Colon (tissue), 2 donors: ENCODE measurements at regions not wholly inside any gene's neighbourhood (a gene's known extent, or its start where the extent isn't known, plus 50 kb on each side); places are given as distances from the start of the nearest gene placed in this dataset.
"Not testable (repeated sequence)": the region's sequence is repeated elsewhere in the genome, so short reads cannot be mapped to it uniquely, and the experiment has no call there.

Source experiments
- FAIRE-seq: peaks from 2 replicates; lab custom pipeline; 2012; peaks lifted over from hg19 to GRCh38; lab: Jason Lieb, UNC
- donor health status: control.
- donor health status: control.

DNA sequence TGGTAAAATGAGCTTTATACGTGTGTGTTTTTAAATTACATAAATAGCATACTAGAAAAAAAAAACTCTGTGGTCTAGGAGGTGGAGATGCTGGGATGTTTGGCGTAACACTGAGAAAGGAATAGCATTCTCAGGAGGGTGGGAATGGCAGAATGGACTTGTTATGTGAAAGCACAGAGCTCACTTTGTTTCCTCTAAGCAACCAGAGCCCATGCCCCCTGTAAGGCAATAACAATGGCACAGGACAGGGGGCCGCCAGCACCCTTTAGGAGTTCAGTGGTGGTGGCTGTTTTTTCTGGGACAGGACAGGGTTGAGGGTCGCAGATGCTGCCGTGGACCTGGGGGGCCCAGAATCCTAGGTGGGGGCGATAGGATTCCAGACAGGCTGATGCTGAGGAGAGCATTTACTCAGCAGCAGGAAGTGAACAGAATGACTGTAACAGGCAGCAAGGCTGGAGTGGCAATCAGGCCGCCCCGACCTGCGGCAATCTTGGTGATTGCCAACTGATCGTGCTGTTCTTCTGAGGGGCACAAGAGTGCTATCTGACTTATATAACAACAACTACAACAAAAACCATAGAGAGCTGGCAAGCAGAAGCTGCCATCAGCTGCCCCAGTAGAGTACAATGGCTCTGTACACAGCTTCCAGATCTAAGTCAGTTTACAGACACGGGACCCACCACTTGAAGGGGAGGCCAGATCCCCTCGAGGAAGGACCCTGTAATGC, 160.4 kb downstream of the UACA start:
- no peak for FAIRE-seq

DNA sequence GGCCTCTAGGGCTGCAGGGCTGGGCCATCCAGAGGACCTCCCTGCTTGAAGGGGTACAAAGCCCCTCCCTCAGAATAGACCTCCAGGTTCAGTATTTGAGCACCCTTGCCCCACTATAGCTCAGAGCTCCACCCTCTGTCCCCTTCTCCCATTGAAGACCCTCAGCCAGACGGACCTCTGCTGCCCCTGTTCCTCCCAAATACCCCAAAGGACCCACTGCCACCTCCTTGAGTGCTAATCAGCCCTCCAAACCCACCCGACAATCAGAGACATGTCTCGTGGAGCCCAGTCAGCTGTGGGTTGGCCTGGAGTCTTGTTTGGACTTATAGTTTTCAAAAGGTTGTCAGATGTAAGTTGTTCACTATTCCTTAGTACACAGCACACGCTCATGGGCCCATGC, 161.1 kb downstream of the UACA start:
- FAIRE-seq, result no peak

DNA sequence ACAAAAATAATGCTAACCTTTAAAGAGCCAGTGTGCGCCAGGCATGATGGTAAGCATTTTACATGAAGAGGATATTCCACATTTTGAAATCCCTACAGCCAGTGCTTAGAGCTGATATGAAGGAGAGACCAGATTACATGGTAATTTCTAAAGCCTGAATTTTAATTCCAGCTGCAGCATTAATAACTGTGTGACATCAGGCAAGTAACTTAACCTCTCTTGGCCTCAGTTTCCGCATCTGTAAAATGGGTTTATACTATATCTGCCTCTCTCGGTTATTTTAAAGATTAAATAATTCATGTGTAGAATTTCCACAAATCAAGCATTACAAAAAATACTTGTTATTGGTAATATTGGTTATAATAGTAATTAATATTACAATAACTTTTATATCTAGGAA, 165.4 kb downstream of the UACA start:
- no peak for FAIRE-seq

DNA sequence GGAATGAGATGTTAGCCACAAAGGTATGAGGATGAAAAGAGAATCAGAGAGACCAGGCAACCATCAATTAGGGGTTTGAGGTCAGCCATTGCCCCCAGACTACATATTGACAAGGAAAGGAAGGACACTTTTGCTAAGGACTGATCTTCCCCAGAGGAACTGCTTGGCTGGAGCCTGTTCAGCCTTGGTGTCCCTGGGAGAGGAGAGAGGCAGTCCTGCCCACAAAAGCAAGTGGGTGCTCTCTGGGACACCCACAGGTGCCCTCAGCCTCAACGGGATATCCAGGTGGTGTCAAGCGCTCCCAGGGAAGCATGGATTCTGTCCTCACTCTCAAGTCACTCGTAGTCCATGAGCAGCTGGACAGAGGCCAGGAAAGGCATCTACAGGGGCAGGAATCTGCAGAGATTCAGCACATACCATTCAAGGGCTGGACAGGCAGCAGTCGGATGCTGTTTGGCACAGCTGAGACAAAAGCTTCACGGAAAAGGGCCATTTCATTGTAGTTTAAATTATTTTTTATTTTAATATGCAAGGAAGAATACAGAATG, 166.2 kb downstream of the UACA start:
- FAIRE-seq, result no peak

DNA sequence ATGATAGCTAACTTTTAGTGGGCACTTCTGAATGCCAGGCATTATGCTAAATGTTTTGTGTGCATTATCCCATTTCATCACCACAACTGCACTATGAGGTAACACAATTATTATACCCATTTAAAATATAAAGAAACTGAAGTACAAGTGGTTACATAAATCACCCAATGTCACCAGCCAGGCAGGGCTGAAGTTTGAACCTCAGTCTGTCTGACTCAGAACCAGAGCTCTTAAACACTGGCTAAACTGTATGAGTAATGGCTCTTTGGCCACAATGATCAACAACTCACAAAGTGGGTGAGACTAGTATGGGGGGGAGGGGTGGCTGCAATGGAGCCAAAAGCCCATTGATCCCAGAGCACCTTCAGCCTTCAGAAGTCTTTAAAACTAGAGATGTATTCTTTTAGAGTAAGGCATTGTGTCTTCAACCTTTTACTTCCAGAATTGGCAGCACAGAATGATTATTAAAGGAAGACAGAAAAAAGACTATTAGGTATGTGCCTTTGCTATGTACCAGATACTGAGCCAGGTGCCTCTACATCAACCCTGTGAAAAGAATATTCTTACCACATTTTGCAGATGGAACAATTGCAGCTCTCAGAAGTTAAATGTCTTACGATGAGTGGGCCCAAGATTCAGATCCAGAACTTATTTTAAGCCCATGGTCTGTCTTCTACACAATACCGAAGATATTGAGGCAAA, 166.9 kb downstream of the UACA start:
- FAIRE-seq, result no peak

DNA sequence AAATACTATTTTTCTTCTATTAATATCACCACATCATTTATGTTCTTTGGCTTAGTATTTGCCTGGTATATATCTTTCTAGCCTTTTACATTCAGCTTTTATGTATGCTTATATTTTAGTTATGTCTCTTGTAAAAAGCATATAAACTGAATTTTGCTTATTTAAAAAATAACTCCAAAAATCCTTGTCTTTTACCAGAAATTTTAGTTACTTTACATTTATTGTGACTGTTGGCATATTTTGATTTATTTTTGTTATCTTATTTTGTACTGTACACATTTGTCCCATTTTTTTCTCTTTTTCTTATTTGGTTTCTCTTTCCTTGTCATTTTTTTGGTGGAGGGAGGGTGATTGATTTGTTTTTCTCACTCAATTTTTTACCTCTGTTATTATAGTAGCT, 169.6 kb downstream of the UACA start:
- FAIRE-seq, result no peak

DNA sequence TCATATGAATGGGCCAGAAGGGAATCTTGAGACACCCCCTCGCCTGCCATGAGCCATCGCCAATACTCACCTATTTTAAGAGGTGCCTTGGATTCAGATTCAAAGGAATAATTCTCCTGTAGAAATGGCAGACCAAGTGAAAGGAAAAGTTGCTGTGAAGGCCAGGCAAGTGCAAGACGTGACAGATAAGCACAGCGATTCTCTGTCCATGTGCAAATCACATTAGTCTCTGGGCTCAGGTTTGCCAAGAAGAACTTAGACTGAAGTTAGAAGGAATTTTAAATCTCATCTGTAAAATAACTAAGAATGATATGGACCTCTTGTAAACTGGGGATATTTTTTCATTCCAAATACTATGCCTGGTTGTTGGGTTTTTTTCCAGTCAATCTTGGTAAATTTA, 173.6 kb downstream of the UACA start:
- FAIRE-seq, result no peak

DNA sequence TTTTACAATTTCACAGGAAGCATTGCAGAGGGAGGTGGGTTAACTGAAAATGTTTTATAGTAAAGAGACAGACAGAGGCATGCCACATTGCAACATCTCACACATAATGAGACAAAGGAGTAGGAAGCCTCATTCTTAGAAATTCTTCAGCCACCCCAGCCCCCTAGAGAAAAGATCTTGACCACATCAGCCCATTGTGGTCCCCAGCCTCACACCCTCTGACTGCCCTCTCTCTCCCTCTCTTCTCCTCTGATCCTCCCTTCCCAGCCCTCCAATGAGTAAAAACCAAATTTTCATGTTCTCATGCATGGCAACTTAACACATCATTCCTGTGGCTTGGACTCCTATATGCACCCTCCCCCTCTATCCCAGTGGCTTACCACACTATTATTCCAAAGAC, 174.1 kb downstream of the UACA start:
- no peak for FAIRE-seq

DNA sequence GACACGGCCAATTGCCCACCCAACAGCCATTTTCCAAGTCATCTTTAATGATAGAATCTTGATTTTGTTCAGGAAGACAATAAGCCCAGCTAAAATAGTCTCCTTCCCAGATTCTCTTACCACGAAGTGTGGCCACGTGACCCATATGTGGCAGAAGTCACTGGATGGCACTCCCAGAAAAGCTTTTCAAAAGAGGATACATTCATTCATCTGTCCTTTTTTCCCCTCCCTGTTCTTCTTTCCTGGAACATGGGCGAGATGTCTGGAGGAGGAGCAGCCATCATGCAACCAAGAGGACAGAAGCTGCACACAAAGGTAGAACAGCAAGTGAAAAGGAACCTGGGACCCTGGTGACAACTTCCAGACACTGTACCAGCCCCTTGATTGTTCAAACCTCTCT, 174.7 kb downstream of the UACA start:
- no peak for FAIRE-seq

DNA sequence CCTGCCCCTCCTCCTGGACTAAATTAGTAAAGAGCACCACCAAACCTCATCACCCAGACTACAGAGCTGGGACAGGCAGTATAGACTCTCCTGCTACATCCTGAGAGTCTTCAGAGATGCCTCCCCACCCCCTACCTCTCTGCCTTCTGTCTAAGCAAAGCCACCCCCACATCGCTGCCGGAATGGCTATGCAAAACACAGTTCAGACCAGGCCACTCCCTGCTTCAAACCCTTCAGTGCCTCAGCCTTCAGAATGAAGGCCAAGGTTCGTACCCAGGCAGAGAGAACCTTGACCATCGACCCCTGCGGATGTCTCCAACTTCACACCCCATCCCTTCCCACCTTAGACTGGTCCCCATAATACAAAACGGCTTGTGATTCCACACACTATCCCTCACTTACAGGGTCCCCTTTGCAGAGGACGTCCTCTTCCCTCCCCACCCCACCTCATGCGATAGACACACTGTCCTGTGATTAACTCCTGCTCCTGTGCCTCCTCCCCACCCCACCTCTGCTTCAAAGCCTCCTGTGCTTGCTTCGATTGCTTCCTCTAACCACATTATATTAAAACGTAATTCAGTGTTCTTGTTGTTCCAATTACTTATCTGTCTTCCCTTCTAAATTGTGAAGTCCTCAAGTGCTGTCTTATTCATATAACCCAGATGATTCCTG, 175.3 kb downstream of the UACA start:
- FAIRE-seq, result no peak

DNA sequence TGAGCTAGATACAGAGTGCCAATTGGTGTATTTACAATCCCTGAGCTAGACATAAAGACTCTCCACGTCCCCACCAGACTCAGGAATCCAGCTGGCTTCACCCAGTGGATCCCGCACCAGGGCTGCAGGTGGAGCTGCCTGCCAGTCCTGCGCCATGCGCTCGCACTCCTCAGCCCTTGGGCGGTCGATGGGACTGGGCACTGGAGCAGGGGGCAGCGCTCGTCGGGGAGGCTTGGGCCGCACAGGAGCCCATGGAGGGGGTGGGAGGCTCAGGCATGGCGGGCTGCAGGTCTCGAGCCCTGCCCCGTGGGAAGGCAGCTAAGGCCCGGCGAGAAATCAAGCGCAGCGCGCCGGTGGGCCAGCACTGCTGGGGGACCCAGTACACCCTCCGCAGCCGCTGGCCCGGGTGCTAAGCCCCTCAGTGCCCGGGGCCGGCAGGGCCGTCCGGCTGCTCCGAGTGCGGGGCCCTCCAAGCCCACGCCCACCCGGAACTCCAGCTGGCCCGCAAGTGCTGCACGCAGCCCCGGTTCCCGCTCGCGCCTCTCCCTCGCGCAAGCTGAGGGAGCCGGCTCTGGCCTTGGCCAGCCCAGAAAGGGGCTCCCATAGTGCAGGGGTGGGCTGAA, 176.2 kb downstream of the UACA start:
- FAIRE-seq, result not testable (repeated sequence)

DNA sequence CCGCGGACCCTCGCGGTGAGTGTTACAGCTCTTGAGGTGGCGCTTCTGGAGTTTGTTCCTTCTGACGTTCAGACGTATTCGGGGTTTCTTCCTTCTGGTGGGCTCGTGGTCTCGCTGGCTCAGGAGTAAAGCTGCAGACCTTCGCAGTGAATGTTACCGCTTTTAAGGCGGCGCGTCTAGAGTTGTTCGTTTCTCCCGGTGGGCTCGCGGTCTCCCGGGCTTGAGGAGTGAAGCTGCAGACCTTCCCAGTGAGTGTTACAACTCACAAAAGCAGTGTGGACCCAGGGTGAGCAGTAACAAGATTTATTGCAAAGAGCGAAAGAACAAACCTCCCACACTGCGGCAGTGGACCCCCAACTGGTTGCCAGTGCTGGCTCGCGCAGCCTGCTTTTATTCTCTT, 177.1 kb downstream of the UACA start:
- FAIRE-seq, result no peak

DNA sequence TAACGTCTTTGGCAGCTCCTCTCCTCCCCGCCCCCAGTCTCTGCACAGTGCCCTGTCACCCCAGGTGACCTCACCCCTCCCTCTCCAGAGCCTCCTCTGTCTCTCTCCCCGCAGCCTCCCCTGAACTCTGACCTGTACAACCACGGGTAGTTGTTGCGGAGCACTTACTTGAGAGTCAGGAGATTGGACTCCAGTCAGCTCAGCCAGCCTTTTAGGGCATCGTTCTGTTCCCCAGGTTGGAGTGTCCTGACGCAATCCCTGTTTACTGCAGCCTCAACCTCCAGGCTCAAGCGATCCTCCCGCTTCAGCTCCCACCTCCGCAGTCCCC, 177.7 kb downstream of the UACA start:
- FAIRE-seq, result no peak

DNA sequence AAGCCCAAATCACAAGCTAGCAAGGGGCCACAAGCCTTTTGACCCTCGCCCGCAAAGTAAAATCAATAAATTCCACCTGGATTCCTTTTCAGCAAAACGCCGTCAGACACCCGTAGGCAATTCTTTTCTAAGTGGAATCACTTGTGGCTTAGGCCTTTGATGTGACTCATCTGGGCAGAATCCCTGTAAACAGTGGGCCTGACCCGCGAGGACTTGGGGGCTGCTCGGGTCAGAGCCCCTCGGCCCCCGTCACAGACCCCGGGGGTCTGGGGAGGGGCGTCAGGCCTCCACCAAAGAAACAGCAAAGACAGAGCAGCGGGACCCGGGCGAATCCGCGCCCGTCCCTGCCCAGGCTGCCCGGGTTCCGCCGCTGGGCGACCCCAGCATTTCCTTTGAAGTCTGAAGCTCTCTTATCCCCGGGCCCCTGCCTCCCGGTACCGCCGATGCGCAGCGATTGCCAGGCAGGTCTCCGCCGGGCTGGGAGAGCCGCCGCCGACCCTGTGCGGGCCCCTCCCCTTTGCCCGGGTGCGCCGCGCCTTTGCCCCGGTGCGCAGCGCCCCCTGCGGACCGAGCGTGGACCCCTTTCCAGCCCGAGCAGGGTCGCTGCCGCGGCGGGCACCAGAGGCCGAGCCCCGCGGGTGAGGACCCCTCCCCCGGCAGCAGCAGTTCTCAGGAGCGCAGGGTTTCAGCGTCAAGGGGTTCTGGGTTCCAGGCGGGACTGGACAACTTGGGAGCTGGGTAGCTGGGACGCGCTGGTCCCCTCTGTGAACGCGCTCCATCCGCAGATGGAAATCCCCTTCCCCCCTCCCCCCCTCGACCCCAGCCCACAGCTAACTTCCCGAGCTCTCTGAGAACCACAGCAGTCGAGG, 178.3 kb downstream of the UACA start:
- FAIRE-seq, result no peak

DNA sequence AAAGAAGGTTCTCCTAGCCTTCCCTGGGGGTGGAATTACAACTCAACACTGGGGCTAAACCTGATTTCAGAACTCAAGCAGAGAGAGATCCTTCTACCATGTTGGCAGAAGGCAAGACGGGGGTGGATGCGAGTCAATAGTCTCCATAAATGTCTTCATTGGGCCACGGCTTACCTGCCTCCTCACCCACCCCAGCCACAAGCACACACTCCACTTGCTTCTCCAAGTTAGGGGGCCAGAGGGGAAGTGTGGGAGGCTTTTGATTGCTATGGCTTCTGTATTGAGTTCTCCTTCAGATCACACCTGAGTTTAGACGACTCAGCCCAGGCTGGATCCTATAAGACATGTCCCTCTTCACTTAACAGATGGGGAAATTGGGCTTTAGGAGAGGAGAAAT, 178.9 kb downstream of the UACA start:
- no peak for FAIRE-seq

DNA sequence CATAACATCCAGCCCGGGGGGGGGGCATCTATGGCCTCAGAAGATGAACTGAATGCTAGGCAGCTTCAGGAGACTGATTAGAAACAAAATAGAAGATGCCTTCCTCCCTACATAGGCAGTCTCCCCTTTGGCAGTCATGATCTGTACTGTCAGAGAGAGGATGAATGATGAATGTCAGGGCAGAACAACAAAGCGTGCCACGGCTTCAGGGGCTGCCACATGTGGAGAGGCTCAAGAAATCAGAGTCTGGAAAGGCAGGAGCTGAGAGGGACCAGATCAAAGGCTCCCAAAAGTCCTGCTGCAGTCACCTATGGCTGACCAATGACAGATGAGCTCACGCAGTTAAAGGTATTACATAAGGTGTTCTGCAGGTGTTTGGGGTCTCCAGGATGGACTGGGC, 180.4 kb downstream of the UACA start:
- no peak for FAIRE-seq

DNA sequence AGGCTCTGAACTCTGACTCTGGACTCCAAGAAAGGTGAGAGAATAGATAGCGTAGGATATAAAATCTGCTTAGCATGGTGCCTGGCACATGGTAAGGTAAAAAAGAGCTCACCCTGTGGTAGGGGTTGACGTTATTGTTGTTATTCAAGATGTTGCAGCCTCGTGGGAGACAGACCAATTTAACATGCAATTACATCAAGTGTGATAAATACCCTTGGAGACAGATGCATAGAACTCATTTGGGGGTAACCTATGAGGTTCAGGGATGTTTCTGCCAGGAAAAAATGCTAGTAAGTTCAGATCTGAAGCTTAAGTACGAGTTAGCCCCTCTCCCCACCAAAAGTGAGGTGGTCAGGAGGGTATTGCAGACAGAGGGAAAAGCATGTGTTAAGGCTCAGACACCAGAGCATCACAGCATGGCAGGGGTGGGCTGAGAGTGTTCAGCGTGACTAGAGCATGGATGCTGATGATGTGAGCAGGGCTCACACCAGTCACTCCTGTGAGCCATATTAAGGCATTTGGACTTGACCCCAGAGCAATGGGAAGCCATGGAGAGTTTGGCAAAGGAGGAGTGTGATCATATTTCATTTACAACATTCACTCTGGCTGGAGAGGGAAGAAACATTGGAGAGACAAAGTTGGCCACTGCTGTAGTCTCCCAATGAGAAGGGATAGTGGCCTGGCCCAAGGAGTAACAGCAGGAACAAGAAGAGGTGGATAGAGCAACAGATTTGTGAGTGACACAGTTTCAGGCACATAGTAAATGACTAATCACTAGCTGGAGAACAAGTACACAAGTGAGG, 181.0 kb downstream of the UACA start:
- FAIRE-seq, result no peak

DNA sequence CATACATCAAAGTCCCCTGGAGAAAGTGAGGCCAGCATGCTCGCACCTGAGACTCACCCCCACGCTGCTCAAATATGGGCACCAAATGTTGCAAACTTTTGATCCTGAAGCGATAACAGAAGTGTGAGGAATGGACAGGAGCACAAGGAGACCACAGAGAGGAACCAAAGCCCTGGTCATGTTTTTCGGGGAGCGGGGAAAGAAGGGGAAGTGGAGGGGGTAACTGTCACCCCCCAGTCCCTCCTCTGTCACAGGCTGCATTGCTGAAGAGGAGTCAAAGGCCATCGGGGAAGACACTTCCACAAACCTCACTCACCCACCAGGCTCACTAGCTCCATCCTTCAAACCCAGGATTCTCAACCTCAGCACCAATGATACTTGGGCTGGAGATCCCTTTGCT, 182.4 kb downstream of the UACA start:
- FAIRE-seq, result no peak

DNA sequence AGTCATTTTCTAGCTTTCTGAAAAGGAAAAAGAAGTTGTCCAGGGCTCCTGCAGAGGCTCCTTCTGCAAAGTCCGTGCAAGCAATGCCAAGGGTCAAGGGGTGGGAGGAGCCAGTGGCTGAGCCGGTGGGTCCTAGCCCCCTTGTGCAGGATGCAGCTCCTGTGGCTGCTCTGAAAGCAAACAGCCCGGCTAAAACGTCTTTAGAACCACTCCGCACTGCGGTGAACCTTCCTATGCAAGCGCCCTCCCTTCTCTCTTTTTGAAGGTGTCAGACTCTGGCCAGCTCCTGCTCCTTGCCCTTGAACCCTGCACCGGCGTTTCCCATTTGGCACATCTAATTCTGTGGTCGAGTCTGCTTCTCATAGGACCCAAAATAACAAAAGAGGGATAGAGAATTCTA, 183.1 kb downstream of the UACA start:
- no peak for FAIRE-seq

DNA sequence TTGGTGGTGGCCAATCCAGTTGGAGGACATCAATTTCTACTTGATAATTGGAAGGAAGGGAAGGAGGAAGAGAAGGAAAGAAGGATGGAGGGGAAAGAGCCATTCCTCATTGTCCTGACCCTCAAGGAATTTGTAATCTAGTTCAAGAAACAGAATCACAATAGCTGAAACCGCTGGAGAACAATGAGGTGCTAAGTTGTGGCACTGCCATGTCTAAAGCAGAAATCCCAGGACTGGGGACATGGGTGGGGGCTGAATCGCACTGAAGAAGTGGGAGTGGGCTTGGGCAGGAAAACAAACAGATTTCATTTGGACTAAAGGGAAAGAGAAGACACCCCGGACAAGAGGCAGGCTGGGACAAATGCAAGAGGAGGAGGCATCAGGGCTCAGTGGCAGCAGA, 183.6 kb downstream of the UACA start:
- FAIRE-seq, result no peak

DNA sequence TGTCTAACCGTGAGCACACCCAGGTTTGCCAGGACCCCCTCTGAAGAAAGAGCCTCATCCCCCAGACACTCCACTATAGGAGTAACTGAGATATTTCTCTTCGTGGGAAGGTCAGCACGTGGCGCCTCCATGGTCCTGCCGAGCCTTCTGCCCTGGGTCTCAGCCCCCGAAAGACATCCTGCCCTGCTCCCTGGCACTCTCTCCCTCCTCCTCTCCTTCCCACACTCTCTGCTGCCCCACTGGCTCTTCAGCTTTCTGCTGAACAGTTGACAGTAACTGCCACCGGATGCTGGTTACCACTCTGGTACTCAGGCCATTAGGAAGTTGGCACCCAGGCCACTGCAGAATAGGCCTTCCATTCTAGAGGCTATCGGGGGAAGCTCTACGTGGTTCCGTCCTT, 185.2 kb downstream of the UACA start:
- FAIRE-seq, result no peak
